Thymus (tissue), 11 donors: ENCODE measurements at regions not wholly inside any gene's neighbourhood (a gene's known extent, or its start where the extent isn't known, plus 50 kb on each side); places are given as distances from the start of the nearest gene placed in this dataset.

Experiments used
- DNase-seq, 9 donors: peaks; one replicate each; pipeline ENCODE4 v3.0.0-alpha.2; 2013; ENCODE audit warnings: low spot score in 9 of 9, low read depth in 6 of 9, missing footprints in 1 of 9
- H3K27ac ChIP-seq, 2 donors: one replicate each; pipeline ENCODE4 v1.5.1; 2013; ENCODE audit warnings: control low read depth in 1 of 2, low read depth in 1 of 2, low read length in 1 of 2, mild to moderate bottlenecking in 1 of 2, moderate library complexity in 1 of 2
- H3K27me3 ChIP-seq, 2 donors: one replicate each; pipeline ENCODE4 v1.5.1; 2013; ENCODE audit warnings: low read length in 1 of 2; ENCODE audit not compliant: control insufficient read depth in 2 of 2, insufficient read depth in 1 of 2
- H3K36me3 ChIP-seq, 2 donors: one replicate each; pipeline ENCODE4 v1.5.1; 2013; ENCODE audit warnings: low read length in 1 of 2, mild to moderate bottlenecking in 1 of 2, moderate library complexity in 1 of 2; ENCODE audit not compliant: control insufficient read depth in 2 of 2, insufficient read depth in 2 of 2
- H3K4me1 ChIP-seq, 2 donors: one replicate each; pipeline ENCODE4 v1.5.1; 2013; ENCODE audit warnings: low read length in 2 of 2; ENCODE audit not compliant: control insufficient read depth in 2 of 2, insufficient read depth in 2 of 2
- H3K4me3 ChIP-seq, 2 donors: one replicate each; pipeline ENCODE4 v1.5.1; 2013; ENCODE audit warnings: low read length in 2 of 2, control low read depth in 1 of 2, mild to moderate bottlenecking in 1 of 2
- H3K9me3 ChIP-seq, 2 donors: one replicate each; pipeline ENCODE4 v1.5.1; 2013; ENCODE audit warnings: low read length in 1 of 2, mild to moderate bottlenecking in 1 of 2; ENCODE audit not compliant: control insufficient read depth in 2 of 2, insufficient read depth in 1 of 2
- WGBS: extraction: QIAGEN DNeasy Blood & Tissue Kit; methylation state at CpG from one replicate; pipeline ENCODE4 v1.1.7; 2013; 5-methylcytosine and 5-hydroxymethylcytosine counted together
- donor health status: healthy.

- no peaks in the 10 kb centered on the region for H3K27me3 ChIP-seq
- H3K9me3 ChIP-seq: no peaks in the 10 kb centered on the region
- 88% methylated on average over 1 of the region's 1 CpG for WGBS
- no peak overlapping the region for H3K4me3 ChIP-seq
- DNase-seq: no peak
- H3K4me1 ChIP-seq: no peaks in the 10 kb centered on the region
- no peaks in the 10 kb centered on the region for H3K36me3 ChIP-seq
- no peak overlapping the region for H3K27ac ChIP-seq
These were observed 152.5 kb upstream of the NPHP3 start for GRCh38 chr3:132874701-132875100.

DNA sequence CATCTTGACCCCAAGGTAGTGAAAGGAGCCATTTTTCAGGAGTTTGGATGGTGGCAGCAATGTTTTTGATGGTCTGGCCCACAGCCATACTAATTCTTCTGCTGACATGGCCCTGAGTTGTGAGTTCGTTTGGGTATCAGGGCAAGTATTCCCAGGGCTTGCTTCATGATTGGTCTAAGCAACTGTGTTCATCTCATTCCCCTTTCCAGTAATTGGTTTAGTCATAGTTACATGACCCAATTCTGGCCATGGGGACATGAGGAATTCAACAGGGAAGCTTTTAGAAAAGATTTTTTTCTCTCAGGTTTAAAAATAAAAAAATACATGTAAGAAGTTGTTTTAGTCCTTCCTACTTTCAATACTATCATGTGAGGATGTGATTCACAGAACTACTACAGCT is 150.5 kb upstream of the NPHP3 start:
- H3K9me3 ChIP-seq: no peaks in the 10 kb centered on the region
- no peak overlapping the region for H3K27ac ChIP-seq
- 83% methylated on average over 1 of the region's 1 CpG for WGBS
- no peak overlapping the region for H3K4me3 ChIP-seq
- H3K4me1 ChIP-seq: no peaks in the 10 kb centered on the region
- H3K27me3 ChIP-seq: no peaks in the 10 kb centered on the region
- DNase-seq: no peak
- H3K36me3 ChIP-seq: no peaks in the 10 kb centered on the region

- Histone ChIP-seq H3K36me3 (no peaks in the 10 kb centered on the region), H3K4me3 (no peak overlapping the region)
- 93% methylated on average over 4 of the region's 4 CpGs for WGBS
These were observed 149.7 kb upstream of the NPHP3 start for GRCh38 chr3:132871956-132872355.

GRCh38 chr3:132870541-132870940 is 148.3 kb upstream of the NPHP3 start:
- Histone ChIP-seq H3K36me3 (no peaks in the 10 kb centered on the region), H3K4me1 (no peaks in the 10 kb centered on the region), H3K27me3 (no peaks in the 10 kb centered on the region), H3K9me3 (no peaks in the 10 kb centered on the region), H3K4me3 (no peak overlapping the region), H3K27ac (no peak overlapping the region)
- WGBS: 90% methylated on average over 4 of the region's 4 CpGs
- DNase-seq: no peak

More at GRCh38 chr3:132871956-132872355, 149.7 kb upstream of the NPHP3 start:
- Histone ChIP-seq H3K27ac (no peak overlapping the region), H3K4me1 (no peaks in the 10 kb centered on the region), H3K27me3 (no peaks in the 10 kb centered on the region), H3K9me3 (no peaks in the 10 kb centered on the region)
- no peak for DNase-seq

- H3K27me3 ChIP-seq: no peaks in the 10 kb centered on the region
- no peak overlapping the region for H3K27ac ChIP-seq
- H3K9me3 ChIP-seq: no peaks in the 10 kb centered on the region
- no peaks in the 10 kb centered on the region for H3K4me1 ChIP-seq
- no peaks in the 10 kb centered on the region for H3K36me3 ChIP-seq
- H3K4me3 ChIP-seq: no peak overlapping the region
- WGBS: 98% methylated on average over 1 of the region's 1 CpG
- no peak for DNase-seq
These were observed 145.7 kb upstream of the NPHP3 start for GRCh38 chr3:132867956-132868355.

DNA sequence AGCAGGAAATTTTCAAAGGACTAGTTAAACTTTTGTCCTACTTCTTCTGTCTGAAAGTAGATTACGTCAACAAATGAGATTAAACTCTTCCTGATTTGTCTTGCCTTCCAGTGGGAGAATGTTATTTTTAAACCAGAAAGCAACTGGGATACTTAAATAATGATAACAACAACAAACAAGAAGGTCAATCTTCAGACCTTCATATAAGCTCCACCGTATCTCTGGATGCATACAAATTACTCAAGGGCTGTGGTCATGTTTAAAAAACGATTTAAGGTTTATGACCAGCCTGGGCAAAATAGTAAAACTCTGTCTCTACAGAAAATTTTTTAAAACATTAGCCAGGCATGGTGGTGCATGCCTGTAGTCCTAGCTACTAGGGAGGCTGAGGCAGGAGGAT is 145.3 kb upstream of the NPHP3 start:
- WGBS: 91% methylated on average over 3 of the region's 3 CpGs

GRCh38 chr3:132857317-132857716 is 135.1 kb upstream of the NPHP3 start:
- Histone ChIP-seq H3K27me3 (no peaks in the 10 kb centered on the region), H3K9me3 (no peaks in the 10 kb centered on the region), H3K4me1 (no peaks in the 10 kb centered on the region), H3K36me3 (no peaks in the 10 kb centered on the region), H3K27ac (no peak overlapping the region), H3K4me3 (no peak overlapping the region)
- 93% methylated on average over 1 of the region's 1 CpG for WGBS
- DNase-seq: no peak

More for the DNA sequence above, 145.3 kb upstream of the NPHP3 start:
- H3K36me3 ChIP-seq: no peaks in the 10 kb centered on the region
- H3K9me3 ChIP-seq: no peaks in the 10 kb centered on the region
- no peak overlapping the region for H3K27ac ChIP-seq
- no peaks in the 10 kb centered on the region for H3K4me1 ChIP-seq
- no peaks in the 10 kb centered on the region for H3K27me3 ChIP-seq
- no peak for DNase-seq
- no peak overlapping the region for H3K4me3 ChIP-seq

GRCh38 chr3:132854856-132855535 is 132.8 kb upstream of the NPHP3 start:
- Histone ChIP-seq H3K9me3 (no peaks in the 10 kb centered on the region), H3K27ac (no peak overlapping the region), H3K4me1 (no peaks in the 10 kb centered on the region), H3K36me3 (no peaks in the 10 kb centered on the region), H3K27me3 (no peaks in the 10 kb centered on the region), H3K4me3 (no peak overlapping the region)
- no peak for DNase-seq
- 96% methylated on average over 6 of the region's 6 CpGs for WGBS

- Histone ChIP-seq H3K4me1 (no peaks in the 10 kb centered on the region), H3K4me3 (no peak overlapping the region), H3K9me3 (no peaks in the 10 kb centered on the region), H3K36me3 (no peaks in the 10 kb centered on the region), H3K27me3 (no peaks in the 10 kb centered on the region), H3K27ac (no peak overlapping the region)
- WGBS: 89% methylated on average over 7 of the region's 7 CpGs
- DNase-seq: no peak
These were observed 125.8 kb upstream of the NPHP3 start for GRCh38 chr3:132847849-132848625.
